OCI-LY7 (cell line): ENCODE measurements at regions not wholly inside any gene's neighbourhood (a gene's known extent, or its start where the extent isn't known, plus 50 kb on each side); places are given as distances from the start of the nearest gene placed in this dataset.
"Not testable (repeated sequence)": the region's sequence is repeated elsewhere in the genome, so short reads cannot be mapped to it uniquely, and the experiment has no call there.

Experiments
- BruUV-seq: library from RNA; stranded (reverse); fragments of 400-500 nt; replicated peaks from 2 replicates; lab custom pipeline; 2021; lab: Mats Ljungman, UMichigan
- CTCF ChIA-PET: fragments of 300-600 bp; sonication (Branson Sonifier 250); formaldehyde crosslinking; loops from one replicate; lab custom pipeline; 2022; ENCODE audit warnings: antibody characterized with exemption; ENCODE audit not compliant: unreplicated experiment; lab: Charles Lee
- POLR2A ChIA-PET: fragments of 300-600 bp; sonication (Branson Sonifier 250); formaldehyde crosslinking; loops from one replicate; lab custom pipeline; 2022; ENCODE audit warnings: antibody characterized with exemption; lab: Charles Lee
- DNase-seq: peaks from one replicate; pipeline ENCODE4 v3.0.0-alpha.2; 2015; ENCODE audit warnings: low spot score
- H2AFZ ChIP-seq: fragments of 200-600 bp; sonication (generic), shearing (Covaris generic); 2 replicates; pipeline ENCODE4 v1.6.1; 2014; ENCODE audit warnings: mild to moderate bottlenecking, antibody characterized with exemption, low read length, moderate library complexity
- H3K27ac ChIP-seq: fragments of 200-600 bp; sonication (generic); 2 replicates; pipeline ENCODE4 v1.5.1; 2014; ENCODE audit warnings: mixed run types, low read depth, mild to moderate bottlenecking, moderate library complexity, low read length, inconsistent platforms; ENCODE audit not compliant: poor library complexity, severe bottlenecking
- H3K36me3 ChIP-seq: fragments of 200-600 bp; sonication (generic); 2 replicates; pipeline ENCODE4 v1.6.1; 2014; ENCODE audit warnings: mild to moderate bottlenecking, antibody characterized with exemption, low read length, moderate library complexity, mixed read lengths; ENCODE audit not compliant: insufficient read depth
- H3K4me1 ChIP-seq: fragments of 200-600 bp; sonication (generic); 2 replicates; pipeline ENCODE4 v1.5.1; 2014; ENCODE audit warnings: mild to moderate bottlenecking, low read length; ENCODE audit not compliant: insufficient read depth, poor library complexity, severe bottlenecking
- H3K4me2 ChIP-seq: fragments of 200-600 bp; sonication (generic); 2 replicates; pipeline ENCODE4 v1.6.1; 2014; ENCODE audit warnings: mild to moderate bottlenecking, low read length
- H3K4me3 ChIP-seq: fragments of 200-600 bp; sonication (generic); 2 replicates; pipeline ENCODE4 v1.5.1; 2014; ENCODE audit warnings: mild to moderate bottlenecking, low read depth, low read length; ENCODE audit not compliant: poor library complexity, severe bottlenecking
- H3K79me2 ChIP-seq: fragments of 200-600 bp; sonication (generic); 2 replicates; pipeline ENCODE4 v1.6.1; 2016; ENCODE audit warnings: low read depth, mild to moderate bottlenecking, low read length, moderate library complexity, mixed read lengths; ENCODE audit not compliant: insufficient read depth
- H3K9me2 ChIP-seq: fragments of 200-600 bp; sonication (generic); 2 replicates; pipeline ENCODE4 v1.6.1; 2016; ENCODE audit warnings: mild to moderate bottlenecking, low read length, mixed read lengths; ENCODE audit not compliant: insufficient read depth
- H3K9me3 ChIP-seq: fragments of 200-600 bp; sonication (generic); 2 replicates; pipeline ENCODE4 v1.6.1; 2014; ENCODE audit warnings: mild to moderate bottlenecking, mixed run types, low read length, mixed read lengths
- H4K20me1 ChIP-seq: fragments of 200-600 bp; sonication (generic); 2 replicates; pipeline ENCODE4 v1.6.1; 2014; ENCODE audit warnings: mild to moderate bottlenecking, antibody characterized with exemption, low read length, moderate library complexity, mixed read lengths; ENCODE audit not compliant: insufficient read depth
- CTCF ChIP-seq: fragments of 200-600 bp; sonication (generic); conservative IDR thresholded peaks from 2 replicates; pipeline ENCODE4 v1.5.1; 2014; ENCODE audit warnings: mild to moderate bottlenecking, antibody characterized with exemption, low read length, moderate library complexity, mixed read lengths
- EZH2phosphoT487 ChIP-seq: fragments of 200-600 bp; sonication (generic); IDR thresholded peaks from 2 replicates; pipeline ENCODE4 v1.6.1; 2018; ENCODE audit warnings: low read depth, borderline replicate concordance, mild to moderate bottlenecking, mixed run types, antibody characterized with exemption, low read length, moderate library complexity, mixed read lengths
- intact Hi-C: fragments of 100-400 bp; cut with micrococcal nuclease; formaldehyde crosslinking; loops from one replicate; pipeline ENCODE4 v1.10.0; 2022; ENCODE audit not compliant: unreplicated experiment

GRCh38 chr13:79895416-79895815 is 414.5 kb downstream of the NDFIP2 start:
- H4K20me1 ChIP-seq = no peaks in the 10 kb centered on the region
- H3K36me3 ChIP-seq = no peaks in the 10 kb centered on the region
- no peaks in the 10 kb centered on the region for H3K4me1 ChIP-seq
- DNase-seq = no peak
- no peak overlapping the region for H2AFZ ChIP-seq
- ChIA-PET POLR2A (interaction anchor here (0.7 to 1.1 kb wide), 2 partner anchors 10 to 1983 kb away, joined by 3 read pairs; no protein-coding TSS in a partner anchor), CTCF (no interaction called here)
- no peak for TF ChIP-seq EZH2phosphoT487
- TF ChIP-seq CTCF = no peak
- no peaks in the 10 kb centered on the region for H3K79me2 ChIP-seq
- no TSS peak for BruUV-seq
- no peaks in the 10 kb centered on the region for H3K9me2 ChIP-seq
- no peak overlapping the region for H3K27ac ChIP-seq
- no peak overlapping the region for H3K4me2 ChIP-seq
- intact Hi-C loops = no loop called here
- no peak overlapping the region for H3K4me3 ChIP-seq
- no peaks in the 10 kb centered on the region for H3K9me3 ChIP-seq

DNA sequence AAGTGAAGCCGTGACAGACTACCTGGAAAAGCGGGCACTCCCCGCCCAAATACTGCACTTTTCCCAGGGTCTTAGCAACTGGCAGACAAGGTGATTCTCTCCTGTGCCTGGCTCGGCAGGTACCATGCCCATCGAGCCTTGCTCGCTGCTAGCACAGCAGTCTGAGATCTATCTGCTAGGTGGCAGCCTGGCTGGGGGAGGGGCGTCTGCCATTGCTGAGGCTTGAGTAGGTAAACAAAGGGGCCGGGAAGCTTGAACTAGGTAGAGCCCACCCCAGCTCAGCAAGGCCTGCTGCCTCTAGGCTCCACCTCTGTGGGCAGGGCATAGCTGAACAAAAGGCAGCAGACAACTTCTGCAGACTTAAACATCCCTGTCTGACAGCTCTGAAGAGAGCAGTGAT is 406.3 kb downstream of the NDFIP2 start:
- H3K79me2 ChIP-seq, POLR2A ChIA-PET, DNase-seq, H4K20me1 ChIP-seq, H3K4me1 ChIP-seq, BruUV-seq, H2AFZ ChIP-seq, intact Hi-C loops, CTCF ChIA-PET, H3K4me3 ChIP-seq, H3K4me2 ChIP-seq, H3K9me3 ChIP-seq, H3K9me2 ChIP-seq, H3K27ac ChIP-seq, H3K36me3 ChIP-seq: not testable (repeated sequence)

DNA sequence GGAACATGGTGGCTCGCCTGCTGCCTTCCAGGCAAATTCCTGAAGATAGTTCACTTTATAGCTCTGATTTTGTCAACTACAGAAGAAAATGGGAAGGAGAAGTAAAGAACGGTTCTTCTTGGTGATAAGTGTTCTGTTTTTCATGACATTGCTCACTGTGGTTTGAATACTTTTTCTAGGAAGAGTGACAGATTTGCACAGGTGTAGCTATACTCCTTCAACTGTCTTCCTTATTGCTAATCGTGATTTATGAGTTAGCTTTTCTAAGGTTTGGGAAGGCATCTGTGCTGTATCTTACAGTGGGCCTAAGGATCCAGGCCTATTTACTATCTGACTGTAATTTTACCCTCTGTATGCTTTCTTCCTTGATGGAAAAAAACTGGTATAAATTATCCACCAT is 405.6 kb downstream of the NDFIP2 start:
- DNase-seq = no peak
- H3K27ac ChIP-seq = no peak overlapping the region
- TF ChIP-seq EZH2phosphoT487 = no peak
- no peak for TF ChIP-seq CTCF
- ChIA-PET POLR2A (no interaction called here), CTCF (no interaction called here)
- no peaks in the 10 kb centered on the region for H3K9me2 ChIP-seq
- H3K79me2 ChIP-seq = no peaks in the 10 kb centered on the region
- H4K20me1 ChIP-seq = no peaks in the 10 kb centered on the region
- H3K4me2 ChIP-seq = no peak overlapping the region
- H3K4me1 ChIP-seq = no peaks in the 10 kb centered on the region
- no peak overlapping the region for H2AFZ ChIP-seq
- BruUV-seq = no TSS peak
- no peak overlapping the region for H3K4me3 ChIP-seq
- intact Hi-C loops = no loop called here
- H3K36me3 ChIP-seq = no peaks in the 10 kb centered on the region
- H3K9me3 ChIP-seq = no peaks in the 10 kb centered on the region
